SK-N-SH treated with all-trans-retinoic acid at 6 μM for 48 hours (cell line): ENCODE measurements at regions not wholly inside any gene's neighbourhood (a gene's known extent, or its start where the extent isn't known, plus 50 kb on each side); places are given as distances from the start of the nearest gene placed in this dataset.

ENCODE experiments used
- ATAC-seq: fragments of 200-7000 bp; cut with Tn5 transposase; 3 replicates; pipeline ENCODE4 v1.9.1; 2020; ENCODE audit warnings: mild to moderate bottlenecking, moderate library complexity
- ARNTL ChIP-seq: fragments of 450-650 bp; formaldehyde crosslinking; IDR thresholded peaks from 2 replicates; pipeline ENCODE4 v1.5.0; 2020; ENCODE audit warnings: low read depth, mild to moderate bottlenecking, moderate library complexity, borderline replicate concordance
- BACH2 ChIP-seq: fragments of 250-450 bp; sonication (Bioruptor Pico); IDR thresholded peaks from 2 replicates; pipeline ENCODE4 v1.9.0; 2021; ENCODE audit warnings: mild to moderate bottlenecking, borderline replicate concordance
- CREB5 ChIP-seq: fragments of 250-450 bp; sonication (Bioruptor Pico); IDR thresholded peaks from 2 replicates; pipeline ENCODE4 v1.5.1; 2020; ENCODE audit warnings: low read depth, mild to moderate bottlenecking, moderate library complexity
- CSDC2 ChIP-seq: fragments of 250-450 bp; sonication (Bioruptor Pico); IDR thresholded peaks from 2 replicates; pipeline ENCODE4 v1.5.0; 2020; ENCODE audit warnings: mild to moderate bottlenecking, moderate library complexity
- CSRNP3 ChIP-seq: fragments of 250-450 bp; sonication (Bioruptor Pico); IDR thresholded peaks from 2 replicates; pipeline ENCODE4 v1.5.1; 2021; ENCODE audit warnings: mild to moderate bottlenecking, moderate library complexity
- ESRRG ChIP-seq: fragments of 250-450 bp; sonication (Bioruptor Pico); IDR thresholded peaks from 2 replicates; pipeline ENCODE4 v1.6.1; 2021; ENCODE audit warnings: mild to moderate bottlenecking
- GLIS3 ChIP-seq: fragments of 250-450 bp; sonication (Bioruptor Pico); IDR thresholded peaks from 2 replicates; pipeline ENCODE4 v1.5.0; 2020; ENCODE audit warnings: mild to moderate bottlenecking, moderate library complexity
- OSR1 ChIP-seq: fragments of 250-450 bp; sonication (Bioruptor Pico); IDR thresholded peaks from 2 replicates; pipeline ENCODE4 v1.8.0; 2022; ENCODE audit warnings: moderate library complexity, mild to moderate bottlenecking, inconsistent platforms
- PATZ1 ChIP-seq: fragments of 250-450 bp; sonication (Bioruptor Pico); IDR thresholded peaks from 2 replicates; pipeline ENCODE4 v1.8.0; 2020; ENCODE audit warnings: mild to moderate bottlenecking, moderate library complexity, borderline replicate concordance
- POU6F1 ChIP-seq: fragments of 250-450 bp; sonication (Bioruptor Pico); IDR thresholded peaks from 2 replicates; pipeline ENCODE4 v1.8.0; 2021; ENCODE audit warnings: low read depth, mild to moderate bottlenecking, moderate library complexity, borderline replicate concordance
- PPARA ChIP-seq: fragments of 250-450 bp; sonication (Bioruptor Pico); IDR thresholded peaks from 2 replicates; pipeline ENCODE4 v1.5.0; 2020; ENCODE audit warnings: mild to moderate bottlenecking, borderline replicate concordance
- RARB ChIP-seq: fragments of 250-450 bp; sonication (Bioruptor Pico); IDR thresholded peaks from 2 replicates; pipeline ENCODE4 v1.8.0; 2021; ENCODE audit warnings: mild to moderate bottlenecking, moderate library complexity
- SNAI2 ChIP-seq: fragments of 250-450 bp; sonication (Bioruptor Pico); IDR thresholded peaks from 2 replicates; pipeline ENCODE4 v1.5.0; 2020; ENCODE audit warnings: mild to moderate bottlenecking, moderate library complexity
- TCF4 ChIP-seq: fragments of 250-450 bp; sonication (Bioruptor Pico); IDR thresholded peaks from 2 replicates; pipeline ENCODE4 v1.8.0; 2021; ENCODE audit warnings: mild to moderate bottlenecking, moderate library complexity, borderline replicate concordance
- TOX ChIP-seq: fragments of 250-450 bp; sonication (Bioruptor Pico); IDR thresholded peaks from 2 replicates; pipeline ENCODE4 v1.8.0; 2021; ENCODE audit warnings: mild to moderate bottlenecking, moderate library complexity, borderline replicate concordance
- TSHZ2 ChIP-seq: fragments of 250-450 bp; sonication (Bioruptor Pico); IDR thresholded peaks from 2 replicates; pipeline ENCODE4 v1.5.0; 2020; ENCODE audit warnings: mild to moderate bottlenecking, moderate library complexity
- ZC3H10 ChIP-seq: fragments of 250-450 bp; sonication (Bioruptor Pico); IDR thresholded peaks from 2 replicates; pipeline ENCODE4 v1.5.1; 2021; ENCODE audit warnings: mild to moderate bottlenecking, moderate library complexity
- ZFP3 ChIP-seq: fragments of 250-450 bp; sonication (Bioruptor Pico); IDR thresholded peaks from 2 replicates; pipeline ENCODE4 v1.5.0; 2020; ENCODE audit warnings: mild to moderate bottlenecking, moderate library complexity
- ZFP30 ChIP-seq: fragments of 450-650 bp; formaldehyde crosslinking; IDR thresholded peaks from 2 replicates; pipeline ENCODE4 v1.5.0; 2022; ENCODE audit warnings: mild to moderate bottlenecking, moderate library complexity
- ZNF565 ChIP-seq: fragments of 450-650 bp; formaldehyde crosslinking; conservative IDR thresholded peaks from 2 replicates; pipeline ENCODE4 v1.5.0; 2020; ENCODE audit warnings: low read depth, mild to moderate bottlenecking, moderate library complexity
- ZNF70 ChIP-seq: fragments of 450-650 bp; formaldehyde crosslinking; IDR thresholded peaks from 2 replicates; pipeline ENCODE4 v1.5.0; 2020; ENCODE audit warnings: mild to moderate bottlenecking, moderate library complexity
- ZNF8 ChIP-seq: fragments of 450-650 bp; formaldehyde crosslinking; IDR thresholded peaks from 2 replicates; pipeline ENCODE4 v1.5.0; 2020; ENCODE audit warnings: mild to moderate bottlenecking, moderate library complexity

- TF ChIP-seq CREB5 (CRISPR knock-in tag) (no peak), POU6F1 (CRISPR knock-in tag) (no peak)
Measured at GRCh38 chr10:4440260-4440659, 385.7 kb upstream of the AKR1E2 start (continued).

- TF ChIP-seq ZNF565 (CRISPR knock-in tag) (no peak), TOX (no peak), RARB (no peak)
- TF ChIP-seq, all 23 proteins: peak for 0
- ATAC-seq, result no peak
Measured at GRCh38 chr10:4437791-4438190, 388.2 kb upstream of the AKR1E2 start.

GRCh38 chr10:4437061-4437460, 388.9 kb upstream of the AKR1E2 start:
- TF ChIP-seq CSDC2 (CRISPR knock-in tag), result no peak
- TF ChIP-seq OSR1 (CRISPR knock-in tag), result no peak
- no peak for TF ChIP-seq RARB
- no peak for TF ChIP-seq CSRNP3 (CRISPR knock-in tag)
- TF ChIP-seq ARNTL (CRISPR knock-in tag), result no peak
- TF ChIP-seq SNAI2 (CRISPR knock-in tag), result no peak
- TF ChIP-seq TSHZ2 (CRISPR knock-in tag), result no peak
- no peak for TF ChIP-seq PPARA
- TF ChIP-seq ZNF8, result no peak
- no peak for TF ChIP-seq BACH2
- no peak for TF ChIP-seq PATZ1 (CRISPR knock-in tag)
- TF ChIP-seq ZFP30 (CRISPR knock-in tag), result no peak
- no peak for TF ChIP-seq ZFP3
- no peak for TF ChIP-seq ESRRG (CRISPR knock-in tag)
- TF ChIP-seq TCF4, result no peak
- no peak for TF ChIP-seq GLIS3 (CRISPR knock-in tag)
- TF ChIP-seq TOX, result no peak
- TF ChIP-seq ZNF565 (CRISPR knock-in tag), result no peak
- no peak for ATAC-seq

- no peak for ATAC-seq
- TF ChIP-seq ZC3H10 (CRISPR knock-in tag) (no peak), CSRNP3 (CRISPR knock-in tag) (no peak), TCF4 (no peak), ZNF8 (no peak), TSHZ2 (CRISPR knock-in tag) (no peak), ZFP3 (no peak), ARNTL (CRISPR knock-in tag) (no peak), ZNF70 (CRISPR knock-in tag) (no peak), BACH2 (no peak), ZNF565 (CRISPR knock-in tag) (no peak), GLIS3 (CRISPR knock-in tag) (no peak), SNAI2 (CRISPR knock-in tag) (no peak)
- TF ChIP-seq, all 23 proteins: peak for 0
Measured at GRCh38 chr10:4436103-4436502, 389.9 kb upstream of the AKR1E2 start.
